Lower leg skin (tissue), 3 donors: ENCODE measurements at regions not wholly inside any gene's neighbourhood (a gene's known extent, or its start where the extent isn't known, plus 50 kb on each side); places are given as distances from the start of the nearest gene placed in this dataset.

Source experiments
- CTCF ChIP-seq, 3 donors: fragments of 450-650 bp; IDR thresholded peaks; one replicate each; pipeline ENCODE4 v1.5.1; 2016; ENCODE audit warnings: antibody characterized with exemption in 3 of 3, mild to moderate bottlenecking in 3 of 3, moderate library complexity in 2 of 3
- POLR2A ChIP-seq, 2 donors: fragments of 450-650 bp; IDR thresholded peaks; one replicate each; pipeline ENCODE4 v1.6.1; 2016 to 2017; ENCODE audit warnings: antibody characterized with exemption in 2 of 2, mild to moderate bottlenecking in 1 of 2, moderate library complexity in 1 of 2

GRCh38 chr20:40441771-40442170, 247.3 kb downstream of the MAFB start:
- TF ChIP-seq CTCF (IDR thresholded peaks at IDR 0.05) (no peak), POLR2A (IDR thresholded peaks at IDR 0.05) (no peak)
